Tibial artery (tissue), 4 donors: ENCODE measurements at regions not wholly inside any gene's neighbourhood (a gene's known extent, or its start where the extent isn't known, plus 50 kb on each side); places are given as distances from the start of the nearest gene placed in this dataset.
"Not testable (repeated sequence)": the region's sequence is repeated elsewhere in the genome, so short reads cannot be mapped to it uniquely, and the experiment has no call there.

Experiments
- DNase-seq, 2 donors: peaks; one replicate each; pipeline ENCODE4 v3.0.0-alpha.2; 2019
- H3K27ac ChIP-seq, 2 donors: fragments of 200-600 bp; sonication (generic) in 1 of 2; 1 replicate in 1 of 2; 2 replicates in 1 of 2; pipeline ENCODE4 v1.5.1; 2018 to 2019; ENCODE audit warnings: mild to moderate bottlenecking in 1 of 2
- H3K27me3 ChIP-seq, 2 donors: fragments of 200-600 bp; sonication (generic) in 1 of 2; one replicate each; pipeline versions ENCODE4 v1.5.1 to v1.6.0; 2016 to 2019
- H3K36me3 ChIP-seq, 3 donors: fragments of 200-600 bp; sonication (generic) in 2 of 3; one replicate each; pipeline ENCODE4 v1.5.1; 2016 to 2019; ENCODE audit warnings: mild to moderate bottlenecking in 2 of 3
- H3K4me1 ChIP-seq, 4 donors: fragments of 200-600 bp; sonication (generic) in 2 of 4; 1 replicate in 3 of 4; 2 replicates in 1 of 4; pipeline ENCODE4 v1.5.1; 2016 to 2019
- H3K4me3 ChIP-seq, 2 donors: fragments of 200-600 bp; sonication (generic) in 1 of 2; 1 replicate in 1 of 2; 2 replicates in 1 of 2; pipeline ENCODE4 v1.5.1; 2018 to 2019; ENCODE audit warnings: mild to moderate bottlenecking in 2 of 2
- H3K9me3 ChIP-seq, 3 donors: fragments of 200-600 bp; sonication (generic) in 1 of 3; one replicate each; pipeline ENCODE4 v1.5.1; 2016 to 2019
- CTCF ChIP-seq, 2 experiments: fragments of 200-600 bp in 1 of 2; fragments of 450-650 bp in 1 of 2; IDR thresholded peaks; one replicate each; pipeline ENCODE4 v1.5.1; 2017 to 2019; ENCODE audit warnings: antibody characterized with exemption in 2 of 2, mild to moderate bottlenecking in 1 of 2, moderate library complexity in 1 of 2
- intact Hi-C: fragments of 100-400 bp; cut with DNase I; formaldehyde crosslinking; loops from one replicate; pipeline ENCODE4 v1.15.0; 2023; ENCODE audit warnings: low total_unique reads

- Histone ChIP-seq H3K9me3 (no peaks in the 10 kb centered on the region), H3K36me3 (no peaks in the 10 kb centered on the region), H3K27ac (no peak overlapping the region), H3K4me3 (no peak overlapping the region), H3K27me3 (no peaks in the 10 kb centered on the region), H3K4me1 (no peaks in the 10 kb centered on the region)
- intact Hi-C loops: no loop called here
- TF ChIP-seq CTCF (IDR thresholded peaks at IDR 0.05): no peak
- DNase-seq: no peak
Observed at GRCh38 chr13:56563663-56564062, 577.1 kb upstream of the PRR20A start.

GRCh38 chr13:56586976-56587375 lies 553.7 kb upstream of the PRR20A start:
- Histone ChIP-seq H3K36me3 (no peaks in the 10 kb centered on the region), H3K9me3 (peaks cover 0 to 1% (median 0%) of the 10 kb centered on the region in 3 donors), H3K4me1 (no peaks in the 10 kb centered on the region), H3K27ac (no peak overlapping the region), H3K27me3 (no peaks in the 10 kb centered on the region), H3K4me3 (no peak overlapping the region)
- intact Hi-C loops: no loop called here
- no peak for TF ChIP-seq CTCF (IDR thresholded peaks at IDR 0.05)
- no peak for DNase-seq

GRCh38 chr13:56615572-56615971 lies 525.1 kb upstream of the PRR20A start:
- intact Hi-C loops: no loop called here
- no peaks in the 10 kb centered on the region for H3K36me3 ChIP-seq
- TF ChIP-seq CTCF (IDR thresholded peaks at IDR 0.05): no peak
- H3K4me1 ChIP-seq: no peaks in the 10 kb centered on the region
- no peaks in the 10 kb centered on the region for H3K9me3 ChIP-seq
- H3K27ac ChIP-seq: no peak overlapping the region
- no peak overlapping the region for H3K4me3 ChIP-seq
- no peak for DNase-seq
- H3K27me3 ChIP-seq: no peaks in the 10 kb centered on the region

GRCh38 chr13:56622840-56623239 lies 517.9 kb upstream of the PRR20A start:
- no peak for TF ChIP-seq CTCF (IDR thresholded peaks at IDR 0.05)
- H3K9me3 ChIP-seq: peaks cover 0 to 10% (median 9%) of the 10 kb centered on the region in 3 donors
- no peaks in the 10 kb centered on the region for H3K27me3 ChIP-seq
- no peak overlapping the region for H3K4me3 ChIP-seq
- H3K4me1 ChIP-seq: no peaks in the 10 kb centered on the region
- H3K36me3 ChIP-seq: no peaks in the 10 kb centered on the region
- intact Hi-C loops: no loop called here
- no peak for DNase-seq
- no peak overlapping the region for H3K27ac ChIP-seq

GRCh38 chr13:56628886-56629285 lies 511.8 kb upstream of the PRR20A start:
- H3K36me3 ChIP-seq, H3K4me3 ChIP-seq, H3K4me1 ChIP-seq, intact Hi-C loops, DNase-seq, H3K27ac ChIP-seq, H3K9me3 ChIP-seq, H3K27me3 ChIP-seq: not testable (repeated sequence)

GRCh38 chr13:56631060-56631459 lies 509.7 kb upstream of the PRR20A start:
- DNase-seq, H3K27ac ChIP-seq, intact Hi-C loops, H3K4me1 ChIP-seq, H3K27me3 ChIP-seq, H3K9me3 ChIP-seq, H3K36me3 ChIP-seq, H3K4me3 ChIP-seq: not testable (repeated sequence)

- Histone ChIP-seq H3K27ac (no peak overlapping the region), H3K36me3 (no peaks in the 10 kb centered on the region), H3K4me3 (no peak overlapping the region), H3K27me3 (no peaks in the 10 kb centered on the region), H3K9me3 (peaks cover 0 to under 1% (median 0%) of the 10 kb centered on the region in 3 donors), H3K4me1 (no peaks in the 10 kb centered on the region)
- DNase-seq: no peak
- intact Hi-C loops: no loop called here
- TF ChIP-seq CTCF (IDR thresholded peaks at IDR 0.05): no peak
Observed at GRCh38 chr13:56653043-56653442, 487.7 kb upstream of the PRR20A start.
